ENCODE measurements at regions not wholly inside any gene's neighbourhood (a gene's known extent, or its start where the extent isn't known, plus 50 kb on each side); places are given as distances from the start of the nearest gene placed in this dataset.

GRCh38 chr21:35974775-35975174, 85.6 kb downstream of the SETD4 start:
- TF ChIP-seq ZBTB25 (CRISPR knock-in tag; IDR thresholded peaks at IDR 0.05) (no peak), PITX1 (CRISPR knock-in tag; IDR thresholded peaks at IDR 0.05) (no peak)

Measured in HepG2 (cell line).